ENCODE measurements at regions not wholly inside any gene's neighbourhood (a gene's known extent, or its start where the extent isn't known, plus 50 kb on each side); places are given as distances from the start of the nearest gene placed in this dataset.

- H3K27me3 ChIP-seq (ENCODE audit: low read depth, low read length) = no peaks in the 10 kb centered on the region
- H3K4me3 ChIP-seq (ENCODE audit: low read depth in 1 of 2, low read length in 2 of 2) = no peak overlapping the region
- peaks cover 0 to 6% of the 10 kb centered on the region in 2 donors for H3K4me1 ChIP-seq (ENCODE audit: control insufficient read depth in 1 of 2, insufficient read depth in 2 of 2, low read length in 2 of 2)
- no peaks in the 10 kb centered on the region for H3K36me3 ChIP-seq (ENCODE audit: control insufficient read depth in 1 of 2, insufficient read depth in 2 of 2, low read length in 2 of 2)
- H3K9me3 ChIP-seq (ENCODE audit: control insufficient read depth in 1 of 2, low read length in 2 of 2) = no peaks in the 10 kb centered on the region
- H3K27ac ChIP-seq (ENCODE audit: low read length) = no peak overlapping the region
Measured at GRCh38 chr5:74034733-74035132, 408.7 kb downstream of the ARHGEF28 start.

DNA sequence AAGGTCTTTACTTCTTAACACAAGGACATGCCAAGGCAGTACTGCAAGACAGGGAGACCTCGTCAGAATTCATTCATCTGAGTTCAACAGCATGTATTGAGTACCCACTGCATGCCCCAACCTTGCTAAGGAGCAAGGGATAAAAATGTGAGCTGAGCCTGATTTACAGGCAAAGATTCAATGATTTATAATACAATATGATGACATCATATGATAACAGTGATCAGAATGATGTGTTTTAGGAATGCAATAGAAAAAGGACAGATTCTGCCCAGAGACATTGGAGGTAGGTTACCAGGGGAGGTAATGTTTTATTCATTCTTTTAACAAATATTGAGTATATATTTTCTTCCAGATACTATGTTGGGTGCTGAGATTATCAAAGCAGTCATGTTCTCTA is 406.6 kb downstream of the ARHGEF28 start:
- Histone ChIP-seq H3K36me3 (ENCODE audit: control insufficient read depth in 1 of 2, insufficient read depth in 2 of 2, low read length in 2 of 2) (no peaks in the 10 kb centered on the region), H3K9me3 (ENCODE audit: control insufficient read depth in 1 of 2, low read length in 2 of 2) (no peaks in the 10 kb centered on the region), H3K4me1 (ENCODE audit: control insufficient read depth in 1 of 2, insufficient read depth in 2 of 2, low read length in 2 of 2) (peaks cover 0 to 6% of the 10 kb centered on the region in 2 donors), H3K27ac (ENCODE audit: low read length) (no peak overlapping the region), H3K4me3 (ENCODE audit: low read depth in 1 of 2, low read length in 2 of 2) (no peak overlapping the region), H3K27me3 (ENCODE audit: low read depth, low read length) (no peaks in the 10 kb centered on the region)

DNA sequence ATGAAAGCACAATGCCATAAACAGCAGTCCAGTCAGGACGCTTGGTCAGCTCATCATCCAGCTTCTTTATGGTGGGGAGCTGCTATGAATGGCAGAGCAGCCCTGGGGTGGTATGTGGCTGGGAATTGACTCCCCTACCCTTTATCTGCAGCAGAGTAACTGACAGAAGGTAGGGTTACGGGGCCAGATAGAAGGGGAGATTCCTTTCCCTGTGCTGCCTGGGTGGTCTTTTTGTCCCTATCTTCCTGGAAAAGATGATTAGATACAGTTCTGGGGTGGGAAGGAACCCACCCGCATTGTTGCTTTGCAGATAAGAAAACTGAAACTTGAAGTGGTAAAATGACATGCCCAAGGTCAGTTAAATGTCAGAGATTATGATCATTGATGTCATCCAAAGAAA is 405.5 kb downstream of the ARHGEF28 start:
- H3K4me1 ChIP-seq (ENCODE audit: control insufficient read depth in 1 of 2, insufficient read depth in 2 of 2, low read length in 2 of 2) = peaks cover 0 to 6% of the 10 kb centered on the region in 2 donors
- H3K27me3 ChIP-seq (ENCODE audit: low read depth, low read length) = no peaks in the 10 kb centered on the region
- no peaks in the 10 kb centered on the region for H3K36me3 ChIP-seq (ENCODE audit: control insufficient read depth in 1 of 2, insufficient read depth in 2 of 2, low read length in 2 of 2)
- no peak overlapping the region for H3K4me3 ChIP-seq (ENCODE audit: low read depth in 1 of 2, low read length in 2 of 2)
- H3K27ac ChIP-seq (ENCODE audit: low read length) = no peak overlapping the region
- no peaks in the 10 kb centered on the region for H3K9me3 ChIP-seq (ENCODE audit: control insufficient read depth in 1 of 2, low read length in 2 of 2)

DNA sequence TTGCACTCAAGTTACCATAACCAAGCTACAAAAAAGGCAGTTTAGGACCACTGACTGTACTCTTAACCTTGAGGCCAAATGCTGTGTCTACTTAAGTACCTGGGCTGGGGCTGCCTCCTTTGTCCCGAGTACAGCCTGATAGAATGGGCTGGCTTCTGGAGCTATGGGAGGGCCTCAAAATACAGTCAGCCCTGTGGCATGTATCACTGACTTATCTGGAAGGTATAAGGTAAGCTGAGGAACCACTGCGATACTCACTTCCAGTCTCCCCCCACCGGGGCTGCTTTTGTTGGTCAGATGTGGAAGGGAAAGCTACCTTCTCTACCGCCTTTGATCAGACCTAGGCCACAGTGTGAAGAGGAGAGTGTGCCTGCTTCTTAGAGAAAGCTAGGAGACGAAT is 404.8 kb downstream of the ARHGEF28 start:
- Histone ChIP-seq H3K27me3 (ENCODE audit: low read depth, low read length) (no peaks in the 10 kb centered on the region), H3K4me3 (ENCODE audit: low read depth in 1 of 2, low read length in 2 of 2) (no peak overlapping the region), H3K27ac (ENCODE audit: low read length) (no peak overlapping the region), H3K9me3 (ENCODE audit: control insufficient read depth in 1 of 2, low read length in 2 of 2) (no peaks in the 10 kb centered on the region), H3K36me3 (ENCODE audit: control insufficient read depth in 1 of 2, insufficient read depth in 2 of 2, low read length in 2 of 2) (no peaks in the 10 kb centered on the region), H3K4me1 (ENCODE audit: control insufficient read depth in 1 of 2, insufficient read depth in 2 of 2, low read length in 2 of 2) (peaks cover 0 to 5% of the 10 kb centered on the region in 2 donors)

- H3K36me3 ChIP-seq (ENCODE audit: control insufficient read depth in 1 of 2, insufficient read depth in 2 of 2, low read length in 2 of 2) = no peaks in the 10 kb centered on the region
- no peaks in the 10 kb centered on the region for H3K9me3 ChIP-seq (ENCODE audit: control insufficient read depth in 1 of 2, low read length in 2 of 2)
- no peak overlapping the region for H3K4me3 ChIP-seq (ENCODE audit: low read depth in 1 of 2, low read length in 2 of 2)
- H3K27me3 ChIP-seq (ENCODE audit: low read depth, low read length) = no peaks in the 10 kb centered on the region
- no peak overlapping the region for H3K27ac ChIP-seq (ENCODE audit: low read length)
- peaks cover 0 to under 1% of the 10 kb centered on the region in 2 donors for H3K4me1 ChIP-seq (ENCODE audit: control insufficient read depth in 1 of 2, insufficient read depth in 2 of 2, low read length in 2 of 2)
Measured at GRCh38 chr5:74030371-74030770, 404.4 kb downstream of the ARHGEF28 start.

DNA sequence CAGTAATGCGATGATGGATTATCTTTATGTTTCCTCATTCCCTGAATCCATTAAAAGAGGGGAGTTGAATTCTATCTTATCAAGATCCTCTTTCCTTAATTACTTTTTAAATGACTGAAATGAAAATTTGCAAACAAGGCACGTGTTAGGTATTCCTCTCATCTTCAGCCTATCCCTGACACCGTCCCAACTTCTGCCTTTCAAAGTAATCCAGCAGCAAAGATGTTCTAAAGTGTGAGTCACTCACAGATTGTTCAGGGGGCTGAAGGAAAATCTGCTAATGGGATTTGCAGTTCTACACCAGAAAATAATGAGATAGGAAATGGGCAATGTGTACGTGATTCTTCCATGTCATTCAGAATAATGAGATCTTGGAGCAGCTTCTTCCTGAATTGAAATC is 403.0 kb downstream of the ARHGEF28 start:
- Histone ChIP-seq H3K4me1 (ENCODE audit: control insufficient read depth in 1 of 2, insufficient read depth in 2 of 2, low read length in 2 of 2) (no peaks in the 10 kb centered on the region), H3K36me3 (ENCODE audit: control insufficient read depth in 1 of 2, insufficient read depth in 2 of 2, low read length in 2 of 2) (no peaks in the 10 kb centered on the region), H3K4me3 (ENCODE audit: low read depth in 1 of 2, low read length in 2 of 2) (no peak overlapping the region), H3K27ac (ENCODE audit: low read length) (no peak overlapping the region), H3K27me3 (ENCODE audit: low read depth, low read length) (no peaks in the 10 kb centered on the region), H3K9me3 (ENCODE audit: control insufficient read depth in 1 of 2, low read length in 2 of 2) (no peaks in the 10 kb centered on the region)

DNA sequence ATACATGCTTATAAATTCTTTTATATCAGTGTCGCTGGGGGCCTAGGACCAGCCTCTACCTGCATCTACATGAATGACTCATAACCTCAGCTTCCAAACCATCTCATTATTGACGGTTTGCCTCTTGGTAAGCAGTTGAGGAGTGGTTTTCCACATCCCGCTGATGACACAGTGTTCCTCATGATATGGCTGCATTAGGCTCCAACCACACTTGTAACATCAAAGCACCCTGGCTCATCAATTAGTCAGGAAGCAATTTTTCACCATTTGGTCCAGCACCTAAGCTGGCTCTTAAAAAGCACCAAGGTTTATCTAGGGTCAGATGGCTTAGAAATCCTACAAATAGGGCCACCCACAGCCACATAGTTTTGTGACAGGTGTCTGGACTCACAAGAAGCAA is 402.4 kb downstream of the ARHGEF28 start:
- H3K4me1 ChIP-seq (ENCODE audit: control insufficient read depth in 1 of 2, insufficient read depth in 2 of 2, low read length in 2 of 2) = no peaks in the 10 kb centered on the region
- H3K9me3 ChIP-seq (ENCODE audit: control insufficient read depth in 1 of 2, low read length in 2 of 2) = no peaks in the 10 kb centered on the region
- H3K36me3 ChIP-seq (ENCODE audit: control insufficient read depth in 1 of 2, insufficient read depth in 2 of 2, low read length in 2 of 2) = no peaks in the 10 kb centered on the region
- no peaks in the 10 kb centered on the region for H3K27me3 ChIP-seq (ENCODE audit: low read depth, low read length)
- no peak overlapping the region for H3K4me3 ChIP-seq (ENCODE audit: low read depth in 1 of 2, low read length in 2 of 2)
- no peak overlapping the region for H3K27ac ChIP-seq (ENCODE audit: low read length)

GRCh38 chr5:74027732-74028338 is 401.8 kb downstream of the ARHGEF28 start:
- no peak overlapping the region for H3K4me3 ChIP-seq (ENCODE audit: low read depth in 1 of 2, low read length in 2 of 2)
- H3K9me3 ChIP-seq (ENCODE audit: control insufficient read depth in 1 of 2, low read length in 2 of 2) = no peaks in the 10 kb centered on the region
- H3K27ac ChIP-seq (ENCODE audit: low read length) = no peak overlapping the region
- H3K27me3 ChIP-seq (ENCODE audit: low read depth, low read length) = no peaks in the 10 kb centered on the region
- no peaks in the 10 kb centered on the region for H3K4me1 ChIP-seq (ENCODE audit: control insufficient read depth in 1 of 2, insufficient read depth in 2 of 2, low read length in 2 of 2)
- no peaks in the 10 kb centered on the region for H3K36me3 ChIP-seq (ENCODE audit: control insufficient read depth in 1 of 2, insufficient read depth in 2 of 2, low read length in 2 of 2)

DNA sequence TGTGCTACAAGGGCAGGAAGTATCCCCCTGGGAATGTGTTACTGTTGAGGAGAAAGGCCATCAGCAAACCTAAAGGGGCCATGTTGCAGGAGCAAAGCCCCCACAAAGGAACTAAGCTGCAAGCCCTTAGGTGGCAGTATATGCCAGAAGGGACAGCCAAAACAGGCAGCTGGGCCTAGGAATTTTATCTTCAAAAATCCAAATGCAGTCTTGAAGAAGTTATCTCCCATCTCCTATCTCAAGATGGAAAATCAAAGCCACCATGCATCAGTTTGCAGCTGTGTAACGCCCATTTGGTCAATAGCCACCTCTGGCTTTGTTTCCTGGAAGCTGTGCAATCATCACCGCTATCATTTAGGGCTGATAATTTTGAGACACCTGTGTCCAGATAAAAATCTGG is 400.3 kb downstream of the ARHGEF28 start:
- no peaks in the 10 kb centered on the region for H3K4me1 ChIP-seq (ENCODE audit: control insufficient read depth in 1 of 2, insufficient read depth in 2 of 2, low read length in 2 of 2)
- no peaks in the 10 kb centered on the region for H3K36me3 ChIP-seq (ENCODE audit: control insufficient read depth in 1 of 2, insufficient read depth in 2 of 2, low read length in 2 of 2)
- H3K27ac ChIP-seq (ENCODE audit: low read length) = no peak overlapping the region

GRCh38 chr5:74021126-74021525 is 395.1 kb downstream of the ARHGEF28 start:
- Histone ChIP-seq H3K27ac (ENCODE audit: low read length) (no peak overlapping the region), H3K9me3 (ENCODE audit: control insufficient read depth in 1 of 2, low read length in 2 of 2) (no peaks in the 10 kb centered on the region)

More for the DNA sequence above, 400.3 kb downstream of the ARHGEF28 start:
- no peak overlapping the region for H3K4me3 ChIP-seq (ENCODE audit: low read depth in 1 of 2, low read length in 2 of 2)
- H3K9me3 ChIP-seq (ENCODE audit: control insufficient read depth in 1 of 2, low read length in 2 of 2) = no peaks in the 10 kb centered on the region
- no peaks in the 10 kb centered on the region for H3K27me3 ChIP-seq (ENCODE audit: low read depth, low read length)

GRCh38 chr5:74020503-74020902 is 394.5 kb downstream of the ARHGEF28 start:
- Histone ChIP-seq H3K27ac (ENCODE audit: low read length) (no peak overlapping the region), H3K4me3 (ENCODE audit: low read depth in 1 of 2, low read length in 2 of 2) (no peak overlapping the region), H3K36me3 (ENCODE audit: control insufficient read depth in 1 of 2, insufficient read depth in 2 of 2, low read length in 2 of 2) (no peaks in the 10 kb centered on the region), H3K27me3 (ENCODE audit: low read depth, low read length) (no peaks in the 10 kb centered on the region), H3K9me3 (ENCODE audit: control insufficient read depth in 1 of 2, low read length in 2 of 2) (no peaks in the 10 kb centered on the region), H3K4me1 (ENCODE audit: control insufficient read depth in 1 of 2, insufficient read depth in 2 of 2, low read length in 2 of 2) (no peaks in the 10 kb centered on the region)

More at GRCh38 chr5:74021126-74021525, 395.1 kb downstream of the ARHGEF28 start:
- H3K4me3 ChIP-seq (ENCODE audit: low read depth in 1 of 2, low read length in 2 of 2) = no peak overlapping the region
- H3K27me3 ChIP-seq (ENCODE audit: low read depth, low read length) = no peaks in the 10 kb centered on the region
- no peaks in the 10 kb centered on the region for H3K4me1 ChIP-seq (ENCODE audit: control insufficient read depth in 1 of 2, insufficient read depth in 2 of 2, low read length in 2 of 2)
- H3K36me3 ChIP-seq (ENCODE audit: control insufficient read depth in 1 of 2, insufficient read depth in 2 of 2, low read length in 2 of 2) = no peaks in the 10 kb centered on the region

- H3K36me3 ChIP-seq (ENCODE audit: control insufficient read depth in 1 of 2, insufficient read depth in 2 of 2, low read length in 2 of 2) = no peaks in the 10 kb centered on the region
- no peaks in the 10 kb centered on the region for H3K27me3 ChIP-seq (ENCODE audit: low read depth, low read length)
- no peaks in the 10 kb centered on the region for H3K4me1 ChIP-seq (ENCODE audit: control insufficient read depth in 1 of 2, insufficient read depth in 2 of 2, low read length in 2 of 2)
- no peak overlapping the region for H3K4me3 ChIP-seq (ENCODE audit: low read depth in 1 of 2, low read length in 2 of 2)
- no peaks in the 10 kb centered on the region for H3K9me3 ChIP-seq (ENCODE audit: control insufficient read depth in 1 of 2, low read length in 2 of 2)
- H3K27ac ChIP-seq (ENCODE audit: low read length) = no peak overlapping the region
Measured at GRCh38 chr5:74019923-74020322, 393.9 kb downstream of the ARHGEF28 start.
